ENCODE measurements at regions not wholly inside any gene's neighbourhood (a gene's known extent, or its start where the extent isn't known, plus 50 kb on each side); places are given as distances from the start of the nearest gene placed in this dataset.
"Not testable (repeated sequence)": the region's sequence is repeated elsewhere in the genome, so short reads cannot be mapped to it uniquely, and the experiment has no call there.

- H3K27me3 ChIP-seq; H3K4me1 ChIP-seq; intact Hi-C loops (cut with DNase I); H3K9ac ChIP-seq (ENCODE audit: low read depth in 2 of 2, low read length in 2 of 2); DNase-seq; H3K4me3 ChIP-seq; H3K9me3 ChIP-seq; H3K27ac ChIP-seq; H3K36me3 ChIP-seq: not testable (repeated sequence)
These were observed 124.3 kb downstream of the PTCHD1 start for GRCh38 chrX:23458957-23459356.

- intact Hi-C loops (cut with DNase I), result no loop called here
- H3K27ac ChIP-seq, result no peak overlapping the region
- DNase-seq, result no peak
These were observed 130.6 kb downstream of the PTCHD1 start for GRCh38 chrX:23465105-23465791.

GRCh38 chrX:23465985-23466384 lies 131.3 kb downstream of the PTCHD1 start:
- H3K4me1 ChIP-seq, result no peaks in the 10 kb centered on the region
- DNase-seq, result no peak
- no peak overlapping the region for H3K4me3 ChIP-seq
- H3K9me3 ChIP-seq, result no peaks in the 10 kb centered on the region
- no peaks in the 10 kb centered on the region for H3K27me3 ChIP-seq
- H3K36me3 ChIP-seq, result no peaks in the 10 kb centered on the region
- no peak overlapping the region for H3K9ac ChIP-seq (ENCODE audit: low read depth in 2 of 2, low read length in 2 of 2)
- no peak overlapping the region for H3K27ac ChIP-seq
- TF ChIP-seq CTCF (IDR thresholded peaks at IDR 0.05), result no peak
- intact Hi-C loops (cut with DNase I), result no loop called here

More at GRCh38 chrX:23465105-23465791, 130.6 kb downstream of the PTCHD1 start:
- Histone ChIP-seq H3K36me3 (no peaks in the 10 kb centered on the region), H3K9ac (ENCODE audit: low read depth in 2 of 2, low read length in 2 of 2) (no peak overlapping the region), H3K9me3 (no peaks in the 10 kb centered on the region), H3K4me3 (no peak overlapping the region), H3K4me1 (no peaks in the 10 kb centered on the region), H3K27me3 (no peaks in the 10 kb centered on the region)
- TF ChIP-seq CTCF (IDR thresholded peaks at IDR 0.05), result no peak

DNA sequence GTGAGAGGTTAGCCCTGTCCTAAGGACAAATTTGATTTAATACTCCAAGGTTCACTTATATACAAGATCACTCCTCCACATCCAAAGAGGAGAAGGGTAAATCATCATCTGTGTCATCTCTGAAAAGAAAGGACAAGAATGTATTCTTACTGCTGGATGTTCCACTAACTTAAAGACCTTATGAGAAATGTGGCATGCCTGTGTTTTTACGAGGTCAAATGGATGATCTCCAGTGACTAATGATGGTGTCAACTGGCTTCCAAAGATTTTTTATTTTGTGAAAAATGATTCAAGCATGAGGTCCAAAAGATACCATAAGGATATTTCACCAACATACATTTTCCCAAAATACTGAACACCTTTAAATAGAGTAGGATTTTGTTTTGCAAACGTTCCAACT lies 143.4 kb downstream of the PTCHD1 start:
- Histone ChIP-seq H3K9ac (ENCODE audit: low read depth in 2 of 2, low read length in 2 of 2) (no peak overlapping the region), H3K4me3 (no peak overlapping the region), H3K4me1 (no peaks in the 10 kb centered on the region), H3K36me3 (no peaks in the 10 kb centered on the region), H3K9me3 (no peaks in the 10 kb centered on the region), H3K27ac (no peak overlapping the region), H3K27me3 (no peaks in the 10 kb centered on the region)
- TF ChIP-seq CTCF (IDR thresholded peaks at IDR 0.05), result no peak
- intact Hi-C loops (cut with DNase I), result no loop called here
- DNase-seq, result no peak

DNA sequence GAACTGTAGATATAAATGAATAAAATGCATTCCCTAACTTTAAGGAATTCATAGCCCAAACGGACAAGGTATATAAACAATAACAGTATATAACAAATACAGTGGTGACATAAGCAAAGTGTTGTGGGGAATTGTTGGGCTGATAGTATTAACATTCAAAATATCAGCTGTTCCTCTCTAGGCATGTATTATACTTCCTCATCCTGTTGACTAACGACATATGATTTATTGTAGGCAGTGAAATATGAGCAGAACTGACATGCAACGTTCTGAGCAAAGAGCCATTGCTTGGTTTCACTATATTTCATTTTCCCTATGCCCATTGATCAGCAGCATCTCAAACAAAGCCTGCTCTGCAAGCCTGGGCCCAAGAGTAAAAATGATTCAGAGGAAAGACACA lies 143.9 kb downstream of the PTCHD1 start:
- no peak for TF ChIP-seq CTCF (IDR thresholded peaks at IDR 0.05)
- Histone ChIP-seq H3K27ac (no peak overlapping the region), H3K4me3 (no peak overlapping the region), H3K9ac (ENCODE audit: low read depth in 2 of 2, low read length in 2 of 2) (no peak overlapping the region), H3K27me3 (no peaks in the 10 kb centered on the region), H3K9me3 (no peaks in the 10 kb centered on the region), H3K4me1 (no peaks in the 10 kb centered on the region), H3K36me3 (no peaks in the 10 kb centered on the region)
- no peak for DNase-seq
- intact Hi-C loops (cut with DNase I), result no loop called here

GRCh38 chrX:23482561-23482960 lies 147.9 kb downstream of the PTCHD1 start:
- H3K36me3 ChIP-seq, result no peaks in the 10 kb centered on the region
- TF ChIP-seq CTCF (IDR thresholded peaks at IDR 0.05), result no peak
- H3K9me3 ChIP-seq, result no peaks in the 10 kb centered on the region
- intact Hi-C loops (cut with DNase I), result no loop called here
- H3K27ac ChIP-seq, result no peak overlapping the region
- H3K9ac ChIP-seq (ENCODE audit: low read depth in 2 of 2, low read length in 2 of 2), result no peak overlapping the region
- H3K4me1 ChIP-seq, result no peaks in the 10 kb centered on the region
- DNase-seq, result no peak
- no peak overlapping the region for H3K4me3 ChIP-seq
- H3K27me3 ChIP-seq, result no peaks in the 10 kb centered on the region
